GM12872 (cell line): ENCODE measurements at regions not wholly inside any gene's neighbourhood (a gene's known extent, or its start where the extent isn't known, plus 50 kb on each side); places are given as distances from the start of the nearest gene placed in this dataset.

Source experiments
- TF ChIP-seq, protein P1 (sequence below): IDR thresholded peaks from 3 replicates; pipeline ENCODE4 v1.5.1; 2011; ENCODE audit warnings: low read depth, mild to moderate bottlenecking, low read length, moderate library complexity; ENCODE audit not compliant: insufficient read depth

GRCh38 chr7:33692956-33693355 lies 212.4 kb upstream of the BMPER start:
- TF ChIP-seq, protein P1, sequence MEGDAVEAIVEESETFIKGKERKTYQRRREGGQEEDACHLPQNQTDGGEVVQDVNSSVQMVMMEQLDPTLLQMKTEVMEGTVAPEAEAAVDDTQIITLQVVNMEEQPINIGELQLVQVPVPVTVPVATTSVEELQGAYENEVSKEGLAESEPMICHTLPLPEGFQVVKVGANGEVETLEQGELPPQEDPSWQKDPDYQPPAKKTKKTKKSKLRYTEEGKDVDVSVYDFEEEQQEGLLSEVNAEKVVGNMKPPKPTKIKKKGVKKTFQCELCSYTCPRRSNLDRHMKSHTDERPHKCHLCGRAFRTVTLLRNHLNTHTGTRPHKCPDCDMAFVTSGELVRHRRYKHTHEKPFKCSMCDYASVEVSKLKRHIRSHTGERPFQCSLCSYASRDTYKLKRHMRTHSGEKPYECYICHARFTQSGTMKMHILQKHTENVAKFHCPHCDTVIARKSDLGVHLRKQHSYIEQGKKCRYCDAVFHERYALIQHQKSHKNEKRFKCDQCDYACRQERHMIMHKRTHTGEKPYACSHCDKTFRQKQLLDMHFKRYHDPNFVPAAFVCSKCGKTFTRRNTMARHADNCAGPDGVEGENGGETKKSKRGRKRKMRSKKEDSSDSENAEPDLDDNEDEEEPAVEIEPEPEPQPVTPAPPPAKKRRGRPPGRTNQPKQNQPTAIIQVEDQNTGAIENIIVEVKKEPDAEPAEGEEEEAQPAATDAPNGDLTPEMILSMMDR, result no peak

GRCh38 chr7:33694006-33694405 lies 211.3 kb upstream of the BMPER start:
- TF ChIP-seq, protein P1, result no peak

DNA sequence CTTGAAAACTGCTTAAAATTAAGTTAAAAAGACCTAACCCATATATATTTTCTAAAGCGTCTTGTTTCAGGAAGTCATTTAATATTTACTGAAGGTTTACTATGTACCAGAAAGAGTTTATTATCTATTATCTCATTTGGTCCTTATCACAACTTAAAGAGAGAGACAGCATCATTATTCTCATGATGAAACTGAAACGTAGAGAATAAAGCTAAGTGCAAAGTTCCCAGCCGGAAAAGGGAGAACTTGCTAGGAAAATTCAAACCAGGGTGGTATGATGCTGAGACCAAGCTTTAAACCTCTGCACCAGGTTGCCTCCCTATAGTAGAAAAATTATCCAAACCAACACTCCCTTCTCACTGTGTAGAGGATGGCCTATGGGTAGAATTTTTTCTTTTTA lies 207.7 kb upstream of the BMPER start:
- TF ChIP-seq, protein P1, result no peak

DNA sequence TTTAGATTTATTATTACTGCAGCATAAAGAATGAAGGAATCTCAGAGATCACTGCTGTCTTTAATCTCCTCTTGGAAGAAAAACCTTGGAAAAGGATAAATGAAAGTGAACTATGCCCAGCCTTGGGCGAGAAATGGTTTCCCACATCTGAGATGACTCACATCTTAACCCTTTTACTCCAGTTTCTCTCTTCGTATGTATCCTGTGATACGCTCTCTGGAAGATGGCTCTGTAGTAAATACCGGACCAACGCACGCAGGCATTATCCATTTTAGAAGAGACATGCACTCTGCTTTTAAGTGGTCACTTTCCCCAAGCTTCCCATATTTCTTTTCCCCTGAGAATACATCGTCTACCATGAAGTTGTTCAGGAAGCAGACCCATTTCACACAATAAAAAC lies 207.3 kb upstream of the BMPER start:
- TF ChIP-seq, protein P1, result no peak

DNA sequence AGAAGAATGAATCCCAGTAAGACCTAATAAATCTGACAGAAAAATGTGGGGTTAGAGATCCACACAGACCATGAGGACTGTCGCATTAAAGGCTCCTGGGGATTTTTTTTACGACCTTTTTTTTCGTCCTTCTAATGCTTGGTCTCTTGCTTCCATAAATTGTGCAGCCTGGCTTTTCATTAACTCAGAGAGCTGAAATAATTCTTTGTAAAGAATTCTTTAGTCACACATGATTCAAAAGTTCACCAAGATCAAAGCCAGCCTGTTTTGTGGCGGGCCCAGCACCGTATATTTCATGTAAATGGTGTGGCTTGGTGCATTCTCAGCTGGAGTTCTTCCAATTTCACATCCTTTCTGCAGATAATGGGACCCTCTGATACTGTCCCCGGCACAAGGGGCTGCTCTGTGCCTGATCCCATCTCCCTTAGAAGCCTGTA lies 206.6 kb upstream of the BMPER start:
- TF ChIP-seq, protein P1, result no peak

DNA sequence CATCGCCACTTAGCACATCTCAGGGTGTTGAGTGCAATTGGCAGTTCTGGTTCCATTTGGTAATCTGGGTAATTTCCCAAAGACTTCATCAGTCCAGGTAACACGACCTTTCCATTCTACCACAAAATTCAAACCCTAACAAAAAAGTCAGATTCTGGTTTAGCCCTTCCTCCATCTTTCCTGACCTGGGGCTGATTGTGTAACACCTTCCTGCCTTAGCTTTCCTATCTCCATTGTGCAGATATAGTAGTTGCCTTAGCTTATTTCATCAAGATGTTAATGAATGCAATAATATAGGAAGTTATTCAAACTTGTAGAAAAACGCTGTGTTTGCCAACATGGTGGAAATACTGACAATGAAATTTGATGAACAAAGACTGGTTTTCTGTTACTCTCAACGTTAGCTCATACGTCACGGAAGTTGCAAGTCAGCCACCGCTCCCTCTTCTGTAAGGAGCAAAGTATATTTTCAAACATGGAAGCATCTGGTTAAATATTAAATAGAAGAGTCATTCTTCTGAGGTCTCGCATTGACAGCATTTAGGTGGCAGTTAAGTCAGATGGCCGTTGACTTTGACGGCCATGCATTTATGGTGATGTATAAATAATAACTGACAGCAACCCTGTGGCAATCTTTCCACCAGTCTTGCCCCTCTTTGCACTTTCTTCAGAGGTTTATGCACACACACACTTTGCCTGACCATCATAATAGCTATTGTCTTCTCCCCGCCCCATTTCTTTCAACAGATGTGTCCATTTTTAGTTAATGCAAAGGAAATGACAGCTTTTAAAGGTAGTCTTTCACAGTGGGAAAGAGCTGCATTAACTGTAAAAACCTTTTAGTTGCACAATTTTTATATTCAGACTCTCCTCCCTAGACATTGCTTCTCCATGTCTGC lies 205.1 kb upstream of the BMPER start:
- TF ChIP-seq, protein P1, result no peak

GRCh38 chr7:33701189-33701740 lies 204.1 kb upstream of the BMPER start:
- TF ChIP-seq, protein P1, result no peak
